ENCODE measurements at regions not wholly inside any gene's neighbourhood (a gene's known extent, or its start where the extent isn't known, plus 50 kb on each side); places are given as distances from the start of the nearest gene placed in this dataset.

GRCh38 chr5:93058309-93058708, 522.7 kb downstream of the NR2F1-AS1 start:
- H2AFZ ChIP-seq (ENCODE audit: low read depth, low read length): no peak overlapping the region
- no peaks in the 10 kb centered on the region for H3K9me3 ChIP-seq (ENCODE audit: low read length)
- TF ChIP-seq EP300 (conservative IDR thresholded peaks at IDR 0.05; ENCODE audit: poor library complexity, severe bottlenecking) (no peak), EZH2 (IDR thresholded peaks at IDR 0.05; ENCODE audit: borderline replicate concordance, insufficient read depth, low read length, poor library complexity, severe bottlenecking) (no peak), POLR2AphosphoS5 (IDR thresholded peaks at IDR 0.05) (no peak), MXI1 (conservative IDR thresholded peaks at IDR 0.05; ENCODE audit: poor library complexity, severe bottlenecking) (no peak), TAF1 (IDR thresholded peaks at IDR 0.05; ENCODE audit: low read depth) (no peak), SMC3 (conservative IDR thresholded peaks at IDR 0.05; ENCODE audit: poor library complexity) (no peak)
- TF ChIP-seq, protein P1, sequence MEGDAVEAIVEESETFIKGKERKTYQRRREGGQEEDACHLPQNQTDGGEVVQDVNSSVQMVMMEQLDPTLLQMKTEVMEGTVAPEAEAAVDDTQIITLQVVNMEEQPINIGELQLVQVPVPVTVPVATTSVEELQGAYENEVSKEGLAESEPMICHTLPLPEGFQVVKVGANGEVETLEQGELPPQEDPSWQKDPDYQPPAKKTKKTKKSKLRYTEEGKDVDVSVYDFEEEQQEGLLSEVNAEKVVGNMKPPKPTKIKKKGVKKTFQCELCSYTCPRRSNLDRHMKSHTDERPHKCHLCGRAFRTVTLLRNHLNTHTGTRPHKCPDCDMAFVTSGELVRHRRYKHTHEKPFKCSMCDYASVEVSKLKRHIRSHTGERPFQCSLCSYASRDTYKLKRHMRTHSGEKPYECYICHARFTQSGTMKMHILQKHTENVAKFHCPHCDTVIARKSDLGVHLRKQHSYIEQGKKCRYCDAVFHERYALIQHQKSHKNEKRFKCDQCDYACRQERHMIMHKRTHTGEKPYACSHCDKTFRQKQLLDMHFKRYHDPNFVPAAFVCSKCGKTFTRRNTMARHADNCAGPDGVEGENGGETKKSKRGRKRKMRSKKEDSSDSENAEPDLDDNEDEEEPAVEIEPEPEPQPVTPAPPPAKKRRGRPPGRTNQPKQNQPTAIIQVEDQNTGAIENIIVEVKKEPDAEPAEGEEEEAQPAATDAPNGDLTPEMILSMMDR (IDR thresholded peaks at IDR 0.05; ENCODE audit: poor library complexity, severe bottlenecking): no peak
- TF ChIP-seq, protein P2, sequence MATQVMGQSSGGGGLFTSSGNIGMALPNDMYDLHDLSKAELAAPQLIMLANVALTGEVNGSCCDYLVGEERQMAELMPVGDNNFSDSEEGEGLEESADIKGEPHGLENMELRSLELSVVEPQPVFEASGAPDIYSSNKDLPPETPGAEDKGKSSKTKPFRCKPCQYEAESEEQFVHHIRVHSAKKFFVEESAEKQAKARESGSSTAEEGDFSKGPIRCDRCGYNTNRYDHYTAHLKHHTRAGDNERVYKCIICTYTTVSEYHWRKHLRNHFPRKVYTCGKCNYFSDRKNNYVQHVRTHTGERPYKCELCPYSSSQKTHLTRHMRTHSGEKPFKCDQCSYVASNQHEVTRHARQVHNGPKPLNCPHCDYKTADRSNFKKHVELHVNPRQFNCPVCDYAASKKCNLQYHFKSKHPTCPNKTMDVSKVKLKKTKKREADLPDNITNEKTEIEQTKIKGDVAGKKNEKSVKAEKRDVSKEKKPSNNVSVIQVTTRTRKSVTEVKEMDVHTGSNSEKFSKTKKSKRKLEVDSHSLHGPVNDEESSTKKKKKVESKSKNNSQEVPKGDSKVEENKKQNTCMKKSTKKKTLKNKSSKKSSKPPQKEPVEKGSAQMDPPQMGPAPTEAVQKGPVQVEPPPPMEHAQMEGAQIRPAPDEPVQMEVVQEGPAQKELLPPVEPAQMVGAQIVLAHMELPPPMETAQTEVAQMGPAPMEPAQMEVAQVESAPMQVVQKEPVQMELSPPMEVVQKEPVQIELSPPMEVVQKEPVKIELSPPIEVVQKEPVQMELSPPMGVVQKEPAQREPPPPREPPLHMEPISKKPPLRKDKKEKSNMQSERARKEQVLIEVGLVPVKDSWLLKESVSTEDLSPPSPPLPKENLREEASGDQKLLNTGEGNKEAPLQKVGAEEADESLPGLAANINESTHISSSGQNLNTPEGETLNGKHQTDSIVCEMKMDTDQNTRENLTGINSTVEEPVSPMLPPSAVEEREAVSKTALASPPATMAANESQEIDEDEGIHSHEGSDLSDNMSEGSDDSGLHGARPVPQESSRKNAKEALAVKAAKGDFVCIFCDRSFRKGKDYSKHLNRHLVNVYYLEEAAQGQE (IDR thresholded peaks at IDR 0.05; ENCODE audit: borderline replicate concordance): no peak

DNA sequence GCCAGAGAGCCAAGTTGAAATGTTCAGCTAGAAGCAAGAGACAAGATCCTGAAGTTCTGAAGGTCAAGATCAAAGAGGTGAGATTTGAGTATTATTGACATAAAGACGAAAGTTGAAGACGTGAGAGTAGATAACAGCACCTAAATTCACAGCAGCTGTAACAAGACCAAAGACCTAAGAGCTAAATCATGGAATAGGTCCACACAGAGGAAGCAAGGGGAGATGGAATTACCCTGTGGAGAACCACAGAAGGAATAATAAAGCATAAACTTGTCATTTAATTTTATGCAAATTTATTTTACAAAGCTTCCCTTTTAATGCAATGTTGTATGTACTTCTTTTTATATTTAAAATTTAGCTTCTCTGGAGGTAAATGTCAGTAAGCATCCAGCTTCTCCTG, 523.7 kb downstream of the NR2F1-AS1 start:
- no peaks in the 10 kb centered on the region for H3K9me2 ChIP-seq (ENCODE audit: insufficient read depth, low read length)
- H3K27me3 ChIP-seq (ENCODE audit: insufficient read depth, low read depth, low read length): no peaks in the 10 kb centered on the region
- H3F3A ChIP-seq (ENCODE audit: insufficient read depth, low read length, poor library complexity, severe bottlenecking): no peaks in the 10 kb centered on the region
- no peaks in the 10 kb centered on the region for H3K36me3 ChIP-seq (ENCODE audit: insufficient read depth, low read length)
- no peak for TF ChIP-seq POLR2AphosphoS5 (IDR thresholded peaks at IDR 0.05)
- H3K4me3 ChIP-seq (ENCODE audit: low read length): no peak overlapping the region
- no peaks in the 10 kb centered on the region for H3K9me3 ChIP-seq (ENCODE audit: low read length)
- H3K4me2 ChIP-seq (ENCODE audit: low read length): no peak overlapping the region
- no peaks in the 10 kb centered on the region for H3K79me2 ChIP-seq (replicated peaks; ENCODE audit: insufficient read depth, low read length)
- H3K9ac ChIP-seq (ENCODE audit: low read length): no peak overlapping the region
- no peaks in the 10 kb centered on the region for H4K20me1 ChIP-seq (ENCODE audit: insufficient read depth)
- no peak overlapping the region for H2AFZ ChIP-seq (ENCODE audit: low read depth, low read length)
- no peak overlapping the region for H3K27ac ChIP-seq (ENCODE audit: low read length)

More at GRCh38 chr5:93058309-93058708, 522.7 kb downstream of the NR2F1-AS1 start:
- H3K79me2 ChIP-seq (replicated peaks; ENCODE audit: insufficient read depth, low read length): no peaks in the 10 kb centered on the region
- no peaks in the 10 kb centered on the region for H3F3A ChIP-seq (ENCODE audit: insufficient read depth, low read length, poor library complexity, severe bottlenecking)
- no peak overlapping the region for H3K9ac ChIP-seq (ENCODE audit: low read length)
- H3K4me2 ChIP-seq (ENCODE audit: low read length): no peak overlapping the region
- no peaks in the 10 kb centered on the region for H3K36me3 ChIP-seq (ENCODE audit: insufficient read depth, low read length)
- H3K27ac ChIP-seq (ENCODE audit: low read length): no peak overlapping the region
- H3K4me3 ChIP-seq (ENCODE audit: low read length): no peak overlapping the region
- H3K9me2 ChIP-seq (ENCODE audit: insufficient read depth, low read length): no peaks in the 10 kb centered on the region
- no peaks in the 10 kb centered on the region for H4K20me1 ChIP-seq (ENCODE audit: insufficient read depth)
- no peaks in the 10 kb centered on the region for H3K27me3 ChIP-seq (ENCODE audit: insufficient read depth, low read depth, low read length)

GRCh38 chr5:93055971-93056370, 525.0 kb downstream of the NR2F1-AS1 start:
- Histone ChIP-seq H3K9ac (ENCODE audit: low read length) (no peak overlapping the region), H3K36me3 (ENCODE audit: insufficient read depth, low read length) (no peaks in the 10 kb centered on the region), H4K20me1 (ENCODE audit: insufficient read depth) (no peaks in the 10 kb centered on the region), H3K4me3 (ENCODE audit: low read length) (no peak overlapping the region), H3K27ac (ENCODE audit: low read length) (no peak overlapping the region), H3K79me2 (replicated peaks; ENCODE audit: insufficient read depth, low read length) (no peaks in the 10 kb centered on the region), H3K27me3 (ENCODE audit: insufficient read depth, low read depth, low read length) (no peaks in the 10 kb centered on the region), H3F3A (ENCODE audit: insufficient read depth, low read length, poor library complexity, severe bottlenecking) (no peaks in the 10 kb centered on the region), H3K4me2 (ENCODE audit: low read length) (no peak overlapping the region), H2AFZ (ENCODE audit: low read depth, low read length) (no peak overlapping the region), H3K9me2 (ENCODE audit: insufficient read depth, low read length) (no peaks in the 10 kb centered on the region), H3K9me3 (ENCODE audit: low read length) (no peaks in the 10 kb centered on the region)
- no peak for TF ChIP-seq TAF1 (IDR thresholded peaks at IDR 0.05; ENCODE audit: low read depth)
